ENCODE measurements at regions not wholly inside any gene's neighbourhood (a gene's known extent, or its start where the extent isn't known, plus 50 kb on each side); places are given as distances from the start of the nearest gene placed in this dataset.

- DNase-seq: no peak
Measured at GRCh38 chr9:129398101-129398960, 220.3 kb upstream of the IER5L start.

- DNase-seq: no peak
Measured at GRCh38 chr9:129397335-129397734, 219.3 kb upstream of the IER5L start.

GRCh38 chr9:129396365-129396708, 218.3 kb upstream of the IER5L start:
- no peak for DNase-seq

GRCh38 chr9:129395633-129396364, 217.7 kb upstream of the IER5L start:
- no peak for DNase-seq

- no peak for DNase-seq
Measured at GRCh38 chr9:129394886-129395279, 216.8 kb upstream of the IER5L start.

- no peak for DNase-seq
Measured at GRCh38 chr9:129394061-129394885, 216.2 kb upstream of the IER5L start.

GRCh38 chr9:129393064-129393463, 215.0 kb upstream of the IER5L start:
- DNase-seq: no peak

GRCh38 chr9:129392093-129392541, 214.1 kb upstream of the IER5L start:
- no peak for DNase-seq

GRCh38 chr9:129391221-129391661, 213.2 kb upstream of the IER5L start:
- no peak for DNase-seq

- DNase-seq: no peak
Measured at GRCh38 chr9:129390541-129390940, 212.5 kb upstream of the IER5L start.

GRCh38 chr9:129387822-129388221, 209.8 kb upstream of the IER5L start:
- no peak for DNase-seq

- no peak for DNase-seq
Measured at GRCh38 chr9:129386812-129387177, 208.7 kb upstream of the IER5L start.

- DNase-seq: no peak
Measured at GRCh38 chr9:129385211-129385934, 207.3 kb upstream of the IER5L start.

GRCh38 chr9:129384491-129385210, 206.6 kb upstream of the IER5L start:
- no peak for DNase-seq

GRCh38 chr9:129383561-129384490, 205.8 kb upstream of the IER5L start:
- peak; percentile 76 for DNase-seq

GRCh38 chr9:129383019-129383560, 205.0 kb upstream of the IER5L start:
- no peak for DNase-seq

- no peak for DNase-seq
Measured at GRCh38 chr9:129382281-129383018, 204.4 kb upstream of the IER5L start.

GRCh38 chr9:129381481-129381957, 203.5 kb upstream of the IER5L start:
- no peak for DNase-seq

- no peak for DNase-seq
Measured at GRCh38 chr9:129380961-129381401, 202.9 kb upstream of the IER5L start.

Data from fibroblast of skin of scalp (primary cell).